Panc1 (cell line): ENCODE measurements at regions not wholly inside any gene's neighbourhood (a gene's known extent, or its start where the extent isn't known, plus 50 kb on each side); places are given as distances from the start of the nearest gene placed in this dataset.

ENCODE experiments used
- ATAC-seq: fragments of 200-7000 bp; cut with Tn5 transposase; 2 replicates; pipeline ENCODE4 v1.9.1; 2020; ENCODE audit warnings: mild to moderate bottlenecking, moderate library complexity
- BruUV-seq: library from RNA; stranded (reverse); fragments of 400-500 nt; replicated peaks from 2 replicates; lab custom pipeline; 2021; lab: Mats Ljungman, UMichigan
- CTCF ChIA-PET: fragments of 300-600 bp; sonication (Branson Sonifier 250); formaldehyde crosslinking; loops from one replicate; lab custom pipeline; 2022; ENCODE audit warnings: antibody characterized with exemption; lab: Charles Lee
- POLR2A ChIA-PET: fragments of 300-600 bp; sonication (Branson Sonifier 250); formaldehyde crosslinking; loops from one replicate; lab custom pipeline; 2022; ENCODE audit warnings: antibody characterized with exemption; lab: Charles Lee
- DNase-seq: peaks from one replicate; pipeline ENCODE4 v3.0.0-alpha.2; 2010; ENCODE audit warnings: low read depth, low spot score
- H3K27ac ChIP-seq: 2 replicates; pipeline ENCODE4 v1.5.1; 2011; ENCODE audit warnings: mild to moderate bottlenecking, low read length, inconsistent platforms
- H3K27me3 ChIP-seq: fragments of 200-500 bp; sonication (Bioruptor generic); 2 replicates; pipeline ENCODE4 v1.6.0; 2014; ENCODE audit warnings: low read length, inconsistent platforms; ENCODE audit not compliant: control insufficient read depth, insufficient read depth
- H3K36me3 ChIP-seq: fragments of 200-500 bp; sonication (Bioruptor generic); 2 replicates; pipeline ENCODE4 v1.5.1; 2014; ENCODE audit warnings: inconsistent platforms, mild to moderate bottlenecking, low read length, moderate library complexity; ENCODE audit not compliant: control insufficient read depth, insufficient read depth
- H3K4me1 ChIP-seq: 2 replicates; pipeline ENCODE4 v1.5.1; 2011; ENCODE audit warnings: inconsistent platforms, mild to moderate bottlenecking, low read length, moderate library complexity; ENCODE audit not compliant: control insufficient read depth, insufficient read depth
- H3K4me3 ChIP-seq, 2 experiments: 2 replicates each; pipeline ENCODE4 v1.5.1; 2011 to 2012; ENCODE audit warnings: low read depth in 2 of 2, low read length in 2 of 2, mild to moderate bottlenecking in 2 of 2, inconsistent platforms in 1 of 2, moderate library complexity in 1 of 2
- H3K9me3 ChIP-seq: fragments of 200-500 bp; sonication (Bioruptor generic); 2 replicates; pipeline ENCODE4 v1.5.1; 2014; ENCODE audit warnings: low read depth, mild to moderate bottlenecking, inconsistent platforms, low read length, moderate library complexity; ENCODE audit not compliant: control insufficient read depth, insufficient read depth
- CTCF ChIP-seq: fragments of 450-650 bp; IDR thresholded peaks from 2 replicates; pipeline ENCODE4 v1.5.1; 2017; ENCODE audit warnings: mild to moderate bottlenecking
- POLR2AphosphoS5 ChIP-seq: IDR thresholded peaks from 2 replicates; pipeline ENCODE4 v1.6.1; 2012; ENCODE audit warnings: mild to moderate bottlenecking, low read depth, low read length, moderate library complexity
- SIN3A ChIP-seq: IDR thresholded peaks from 2 replicates; pipeline ENCODE4 v1.6.1; 2012; ENCODE audit warnings: low read depth, mild to moderate bottlenecking, low read length, moderate library complexity, borderline replicate concordance; ENCODE audit not compliant: insufficient read depth
- TCF7L2 ChIP-seq: IDR thresholded peaks from 2 replicates; pipeline ENCODE4 v1.6.1; 2011; ENCODE audit warnings: mild to moderate bottlenecking, low read depth, low read length, inconsistent platforms
- in situ Hi-C: cut with HindIII; loops from 2 replicates; pipeline ENCODE4 v1.10.0; 2016; ENCODE audit warnings: low sequenced_read_pairs, low pct_unique_long_range_greater_than_20kb
- intact Hi-C: fragments of 100-400 bp; cut with micrococcal nuclease; formaldehyde crosslinking; loops from one replicate; pipeline ENCODE4 v1.10.0; 2022; ENCODE audit not compliant: unreplicated experiment
- TF ChIP-seq, protein P1 (sequence below), 2 experiments: IDR thresholded peaks; 2 replicates each; pipeline ENCODE4 v1.6.1; 2011 to 2012; ENCODE audit warnings: low read depth in 2 of 2, control low read depth in 1 of 2, low read length in 1 of 2, mild to moderate bottlenecking in 1 of 2, moderate library complexity in 1 of 2; ENCODE audit not compliant: insufficient read depth in 1 of 2

DNA sequence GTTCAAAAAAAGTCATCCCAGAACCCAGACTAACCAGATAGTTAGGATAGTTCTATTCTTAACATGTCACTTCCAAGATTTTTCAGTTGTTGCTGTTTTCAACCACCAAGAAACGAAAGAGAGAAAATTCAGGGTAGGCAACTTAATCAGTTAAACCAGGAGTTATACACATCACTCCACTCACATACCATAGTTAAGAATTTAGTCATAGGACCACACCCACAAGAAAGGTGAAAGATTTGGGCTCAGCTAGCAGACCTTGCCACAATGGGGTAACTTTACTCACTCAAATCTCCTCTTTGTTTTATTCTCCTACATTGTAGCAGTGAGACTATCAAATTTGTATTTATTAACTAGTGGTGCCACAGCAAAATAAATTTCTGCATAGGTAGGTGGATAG lies 473.6 kb downstream of the NUP35 start:
- POLR2A ChIA-PET, result no interaction called here
- no peak for ATAC-seq
- no peak for TF ChIP-seq CTCF
- TF ChIP-seq SIN3A, result no peak
- TF ChIP-seq TCF7L2, result no peak
- TF ChIP-seq, protein P1, sequence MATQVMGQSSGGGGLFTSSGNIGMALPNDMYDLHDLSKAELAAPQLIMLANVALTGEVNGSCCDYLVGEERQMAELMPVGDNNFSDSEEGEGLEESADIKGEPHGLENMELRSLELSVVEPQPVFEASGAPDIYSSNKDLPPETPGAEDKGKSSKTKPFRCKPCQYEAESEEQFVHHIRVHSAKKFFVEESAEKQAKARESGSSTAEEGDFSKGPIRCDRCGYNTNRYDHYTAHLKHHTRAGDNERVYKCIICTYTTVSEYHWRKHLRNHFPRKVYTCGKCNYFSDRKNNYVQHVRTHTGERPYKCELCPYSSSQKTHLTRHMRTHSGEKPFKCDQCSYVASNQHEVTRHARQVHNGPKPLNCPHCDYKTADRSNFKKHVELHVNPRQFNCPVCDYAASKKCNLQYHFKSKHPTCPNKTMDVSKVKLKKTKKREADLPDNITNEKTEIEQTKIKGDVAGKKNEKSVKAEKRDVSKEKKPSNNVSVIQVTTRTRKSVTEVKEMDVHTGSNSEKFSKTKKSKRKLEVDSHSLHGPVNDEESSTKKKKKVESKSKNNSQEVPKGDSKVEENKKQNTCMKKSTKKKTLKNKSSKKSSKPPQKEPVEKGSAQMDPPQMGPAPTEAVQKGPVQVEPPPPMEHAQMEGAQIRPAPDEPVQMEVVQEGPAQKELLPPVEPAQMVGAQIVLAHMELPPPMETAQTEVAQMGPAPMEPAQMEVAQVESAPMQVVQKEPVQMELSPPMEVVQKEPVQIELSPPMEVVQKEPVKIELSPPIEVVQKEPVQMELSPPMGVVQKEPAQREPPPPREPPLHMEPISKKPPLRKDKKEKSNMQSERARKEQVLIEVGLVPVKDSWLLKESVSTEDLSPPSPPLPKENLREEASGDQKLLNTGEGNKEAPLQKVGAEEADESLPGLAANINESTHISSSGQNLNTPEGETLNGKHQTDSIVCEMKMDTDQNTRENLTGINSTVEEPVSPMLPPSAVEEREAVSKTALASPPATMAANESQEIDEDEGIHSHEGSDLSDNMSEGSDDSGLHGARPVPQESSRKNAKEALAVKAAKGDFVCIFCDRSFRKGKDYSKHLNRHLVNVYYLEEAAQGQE (IDR thresholded peaks at IDR 0.05; ENCODE audit: insufficient read depth in 1 of 2, low read depth in 2 of 2, low read length in 1 of 2), result no peak
- TF ChIP-seq POLR2AphosphoS5, result no peak
- no peak for DNase-seq
- CTCF ChIA-PET, result no interaction called here
- Histone ChIP-seq H3K4me1 (no peaks in the 10 kb centered on the region), H3K9me3 (no peaks in the 10 kb centered on the region), H3K27me3 (no peaks in the 10 kb centered on the region), H3K36me3 (no peaks in the 10 kb centered on the region), H3K27ac (no peak overlapping the region), H3K4me3 (no peak overlapping the region)
- in situ Hi-C loops, result no loop called here
- intact Hi-C loops, result no loop called here
- no TSS peak for BruUV-seq

GRCh38 chr2:183604065-183604464 lies 479.8 kb downstream of the NUP35 start:
- BruUV-seq, result no TSS peak
- TF ChIP-seq TCF7L2 (no peak), CTCF (no peak), POLR2AphosphoS5 (no peak), SIN3A (no peak)
- TF ChIP-seq, protein P1 (IDR thresholded peaks at IDR 0.05; ENCODE audit: insufficient read depth in 1 of 2, low read depth in 2 of 2, low read length in 1 of 2), result no peak
- no peaks in the 10 kb centered on the region for H3K36me3 ChIP-seq
- no peak for DNase-seq
- H3K9me3 ChIP-seq, result no peaks in the 10 kb centered on the region
- H3K27ac ChIP-seq, result no peak overlapping the region
- in situ Hi-C loops (no loop called here), intact Hi-C loops (no loop called here)
- POLR2A ChIA-PET, result no interaction called here
- H3K4me1 ChIP-seq, result no peaks in the 10 kb centered on the region
- CTCF ChIA-PET, result no interaction called here
- H3K27me3 ChIP-seq, result no peaks in the 10 kb centered on the region
- H3K4me3 ChIP-seq, result no peak overlapping the region
- ATAC-seq, result no peak
